Gastrocnemius medialis (tissue), 4 donors: ENCODE measurements at regions not wholly inside any gene's neighbourhood (a gene's known extent, or its start where the extent isn't known, plus 50 kb on each side); places are given as distances from the start of the nearest gene placed in this dataset.

Experiments used
- ATAC-seq, 2 donors: fragments of 150-250 bp; one replicate each; pipeline ENCODE4 v1.9.1; 2016
- DNase-seq, 2 donors: peaks; one replicate each; pipeline ENCODE4 v3.0.0-alpha.2; 2019
- H3K27ac ChIP-seq, 4 donors: fragments of 200-600 bp; sonication (generic); 1 replicate in 1 of 4; 2 replicates in 3 of 4; pipeline ENCODE4 v1.5.1; 2016 to 2018; ENCODE audit warnings: mild to moderate bottlenecking in 2 of 4, moderate library complexity in 1 of 4
- H3K27me3 ChIP-seq, 3 donors: fragments of 200-600 bp; sonication (generic) in 2 of 3; 1 replicate in 1 of 3; 2 replicates in 2 of 3; pipeline versions ENCODE4 v1.5.1 to v1.6.0; 2016 to 2019; ENCODE audit warnings: mild to moderate bottlenecking in 1 of 3, moderate library complexity in 1 of 3
- H3K36me3 ChIP-seq, 2 donors: fragments of 200-600 bp; sonication (generic) in 1 of 2; one replicate each; pipeline ENCODE4 v1.5.1; 2017 to 2018
- H3K4me1 ChIP-seq, 2 donors: fragments of 200-600 bp; sonication (generic) in 1 of 2; one replicate each; pipeline ENCODE4 v1.5.1; 2016 to 2017; ENCODE audit warnings: mild to moderate bottlenecking in 2 of 2
- H3K4me3 ChIP-seq, 4 donors: fragments of 200-600 bp; sonication (generic) in 3 of 4; 1 replicate in 1 of 4; 2 replicates in 3 of 4; pipeline ENCODE4 v1.5.1; 2016 to 2019; ENCODE audit warnings: mild to moderate bottlenecking in 2 of 4
- H3K9me3 ChIP-seq, 3 donors: fragments of 200-600 bp; sonication (generic) in 2 of 3; 1 replicate in 1 of 3; 2 replicates in 2 of 3; pipeline ENCODE4 v1.5.1; 2016 to 2019
- POLR2A ChIP-seq, 2 donors: fragments of 450-650 bp; IDR thresholded peaks; one replicate each; pipeline ENCODE4 v1.6.1; 2017; ENCODE audit warnings: antibody characterized with exemption in 2 of 2, mild to moderate bottlenecking in 2 of 2, moderate library complexity in 2 of 2
- in situ Hi-C, 4 donors: fragments of 200-750 bp; cut with MboI; loops; one replicate each; pipeline versions ENCODE4 v1.15.0 to v1.8.0; 2017; ENCODE audit warnings: low sequenced_read_pairs in 4 of 4
- intact Hi-C: fragments of 100-400 bp; cut with DNase I; formaldehyde crosslinking; loops from one replicate; pipeline ENCODE4 v1.15.1; 2023; ENCODE audit warnings: low total_unique reads
- TF ChIP-seq, protein P1 (sequence below), 5 experiments: fragments of 450-650 bp in 3 of 5; fragments of 200-600 bp in 2 of 5; sonication (generic) in 2 of 5; IDR thresholded peaks in 4 of 5; conservative IDR thresholded peaks in 1 of 5; 1 replicate in 4 of 5; 2 replicates in 1 of 5; pipeline ENCODE4 v1.5.1; 2016 to 2019; ENCODE audit warnings: antibody characterized with exemption in 5 of 5, mild to moderate bottlenecking in 3 of 5, moderate library complexity in 3 of 5

DNA sequence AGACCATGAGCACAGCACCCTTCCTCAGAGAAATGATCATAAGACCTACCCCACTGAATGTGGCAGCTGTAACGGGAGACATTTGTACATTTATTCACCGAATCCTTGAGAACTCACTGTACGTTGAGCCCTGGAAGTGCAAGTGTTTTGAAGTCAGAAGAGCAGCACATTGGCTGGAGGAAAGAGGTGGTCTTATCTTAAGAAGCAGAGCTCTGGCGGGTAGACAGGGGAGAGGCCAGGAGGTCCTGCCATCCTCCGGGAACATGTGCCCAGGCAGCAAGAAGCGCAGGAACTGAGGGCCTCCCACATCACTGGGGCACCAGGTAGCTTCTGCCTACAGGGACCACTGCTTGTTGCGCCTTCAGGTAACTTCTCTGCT, 169.2 kb upstream of the IRF2BP2 start:
- DNase-seq (no peak), ATAC-seq (no peak)
- Histone ChIP-seq H3K27ac (no peak overlapping the region), H3K4me1 (peaks cover 10 to 11% of the 10 kb centered on the region in 2 donors), H3K9me3 (no peaks in the 10 kb centered on the region), H3K27me3 (peaks cover 14 to 44% (median 18%) of the 10 kb centered on the region in 3 donors), H3K4me3 (no peak overlapping the region), H3K36me3 (no peaks in the 10 kb centered on the region)
- in situ Hi-C loops: no loop called here
- intact Hi-C loops: no loop called here
- TF ChIP-seq, protein P1, sequence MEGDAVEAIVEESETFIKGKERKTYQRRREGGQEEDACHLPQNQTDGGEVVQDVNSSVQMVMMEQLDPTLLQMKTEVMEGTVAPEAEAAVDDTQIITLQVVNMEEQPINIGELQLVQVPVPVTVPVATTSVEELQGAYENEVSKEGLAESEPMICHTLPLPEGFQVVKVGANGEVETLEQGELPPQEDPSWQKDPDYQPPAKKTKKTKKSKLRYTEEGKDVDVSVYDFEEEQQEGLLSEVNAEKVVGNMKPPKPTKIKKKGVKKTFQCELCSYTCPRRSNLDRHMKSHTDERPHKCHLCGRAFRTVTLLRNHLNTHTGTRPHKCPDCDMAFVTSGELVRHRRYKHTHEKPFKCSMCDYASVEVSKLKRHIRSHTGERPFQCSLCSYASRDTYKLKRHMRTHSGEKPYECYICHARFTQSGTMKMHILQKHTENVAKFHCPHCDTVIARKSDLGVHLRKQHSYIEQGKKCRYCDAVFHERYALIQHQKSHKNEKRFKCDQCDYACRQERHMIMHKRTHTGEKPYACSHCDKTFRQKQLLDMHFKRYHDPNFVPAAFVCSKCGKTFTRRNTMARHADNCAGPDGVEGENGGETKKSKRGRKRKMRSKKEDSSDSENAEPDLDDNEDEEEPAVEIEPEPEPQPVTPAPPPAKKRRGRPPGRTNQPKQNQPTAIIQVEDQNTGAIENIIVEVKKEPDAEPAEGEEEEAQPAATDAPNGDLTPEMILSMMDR (IDR thresholded peaks at IDR 0.05 in 4 of 5, conservative IDR thresholded peaks at IDR 0.05 in 1 of 5): no peak
- no peak for TF ChIP-seq POLR2A (IDR thresholded peaks at IDR 0.05)

DNA sequence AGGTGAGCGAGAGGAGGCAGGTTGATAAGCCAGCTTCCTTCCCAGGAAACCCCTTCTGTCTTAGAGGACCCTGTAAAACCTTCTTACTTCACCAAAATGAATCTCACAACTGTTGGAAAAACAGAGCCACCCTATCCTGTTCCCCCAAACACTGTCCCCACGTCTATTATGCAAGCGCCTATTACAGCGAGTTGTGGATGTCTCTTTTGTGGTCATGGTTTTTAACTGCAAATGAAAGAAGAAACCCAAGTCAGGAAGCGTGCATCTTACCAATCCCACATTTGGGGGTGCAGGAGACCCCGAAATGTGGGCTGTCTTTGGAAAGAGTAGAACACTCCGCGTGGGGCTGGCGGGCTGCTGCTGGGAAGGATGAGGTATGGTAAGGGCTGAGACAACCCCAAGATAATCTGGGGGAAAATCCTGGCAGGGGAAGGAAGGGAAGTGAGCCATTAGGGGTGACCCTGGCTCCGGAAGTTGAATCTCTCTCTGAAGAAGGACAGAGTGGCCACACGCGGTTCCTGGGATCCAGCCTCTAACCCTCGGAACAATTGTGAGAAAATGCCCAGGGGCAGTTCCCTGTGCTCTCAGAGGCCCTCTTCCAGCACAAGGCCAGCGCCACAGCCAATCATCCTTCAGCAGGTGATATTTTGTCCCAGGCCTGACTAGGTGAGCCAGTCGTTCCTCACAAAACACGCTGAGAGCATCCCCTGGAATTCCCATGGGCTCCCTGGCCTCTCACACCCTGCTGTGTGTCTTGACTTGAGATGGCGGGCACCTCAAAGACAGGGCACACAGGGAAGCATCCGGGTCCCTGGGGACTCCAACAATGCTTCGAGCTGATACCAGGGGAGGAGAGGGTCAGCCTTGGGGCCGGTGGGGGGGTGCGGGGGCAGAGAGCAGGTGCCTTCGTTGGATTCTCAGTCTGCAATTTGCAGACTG, 168.5 kb upstream of the IRF2BP2 start:
- DNase-seq (no peak), ATAC-seq (no peak)
- intact Hi-C loops (no loop called here), in situ Hi-C loops (no loop called here)
- Histone ChIP-seq H3K4me3 (no peak overlapping the region), H3K27me3 (peaks cover 14 to 44% (median 18%) of the 10 kb centered on the region in 3 donors), H3K9me3 (no peaks in the 10 kb centered on the region), H3K36me3 (no peaks in the 10 kb centered on the region), H3K27ac (no peak overlapping the region), H3K4me1 (peaks cover 10 to 11% of the 10 kb centered on the region in 2 donors)
- TF ChIP-seq, protein P1 (IDR thresholded peaks at IDR 0.05 in 4 of 5, conservative IDR thresholded peaks at IDR 0.05 in 1 of 5): no peak
- no peak for TF ChIP-seq POLR2A (IDR thresholded peaks at IDR 0.05)

DNA sequence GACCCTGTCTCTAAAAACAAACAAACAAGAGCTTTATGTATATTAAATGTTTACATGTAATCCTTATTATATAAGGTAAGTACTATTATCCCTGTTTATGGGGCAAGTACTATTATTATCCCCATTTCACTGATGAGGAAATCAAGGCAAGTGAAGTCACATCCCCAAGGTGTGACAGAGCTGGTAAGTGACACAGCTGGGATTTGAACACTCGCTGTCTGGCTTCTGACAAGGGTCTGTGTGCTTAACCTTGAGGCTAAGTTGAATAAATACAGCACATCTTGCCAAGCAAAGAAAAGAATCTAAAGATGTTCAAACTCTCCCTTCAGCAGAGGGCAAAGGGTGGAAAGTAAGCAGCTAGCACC, 167.9 kb upstream of the IRF2BP2 start:
- ATAC-seq (no peak), DNase-seq (no peak)
- no peaks in the 10 kb centered on the region for H3K9me3 ChIP-seq
- no peak overlapping the region for H3K27ac ChIP-seq
- no peaks in the 10 kb centered on the region for H3K36me3 ChIP-seq
- H3K4me1 ChIP-seq: peaks cover 10 to 12% of the 10 kb centered on the region in 2 donors
- in situ Hi-C loops (no loop called here), intact Hi-C loops (no loop called here)
- no peak for TF ChIP-seq POLR2A (IDR thresholded peaks at IDR 0.05)
- TF ChIP-seq, protein P1 (IDR thresholded peaks at IDR 0.05 in 4 of 5, conservative IDR thresholded peaks at IDR 0.05 in 1 of 5): no peak
- no peak overlapping the region for H3K4me3 ChIP-seq
- H3K27me3 ChIP-seq: peaks cover 14 to 44% (median 18%) of the 10 kb centered on the region in 3 donors

DNA sequence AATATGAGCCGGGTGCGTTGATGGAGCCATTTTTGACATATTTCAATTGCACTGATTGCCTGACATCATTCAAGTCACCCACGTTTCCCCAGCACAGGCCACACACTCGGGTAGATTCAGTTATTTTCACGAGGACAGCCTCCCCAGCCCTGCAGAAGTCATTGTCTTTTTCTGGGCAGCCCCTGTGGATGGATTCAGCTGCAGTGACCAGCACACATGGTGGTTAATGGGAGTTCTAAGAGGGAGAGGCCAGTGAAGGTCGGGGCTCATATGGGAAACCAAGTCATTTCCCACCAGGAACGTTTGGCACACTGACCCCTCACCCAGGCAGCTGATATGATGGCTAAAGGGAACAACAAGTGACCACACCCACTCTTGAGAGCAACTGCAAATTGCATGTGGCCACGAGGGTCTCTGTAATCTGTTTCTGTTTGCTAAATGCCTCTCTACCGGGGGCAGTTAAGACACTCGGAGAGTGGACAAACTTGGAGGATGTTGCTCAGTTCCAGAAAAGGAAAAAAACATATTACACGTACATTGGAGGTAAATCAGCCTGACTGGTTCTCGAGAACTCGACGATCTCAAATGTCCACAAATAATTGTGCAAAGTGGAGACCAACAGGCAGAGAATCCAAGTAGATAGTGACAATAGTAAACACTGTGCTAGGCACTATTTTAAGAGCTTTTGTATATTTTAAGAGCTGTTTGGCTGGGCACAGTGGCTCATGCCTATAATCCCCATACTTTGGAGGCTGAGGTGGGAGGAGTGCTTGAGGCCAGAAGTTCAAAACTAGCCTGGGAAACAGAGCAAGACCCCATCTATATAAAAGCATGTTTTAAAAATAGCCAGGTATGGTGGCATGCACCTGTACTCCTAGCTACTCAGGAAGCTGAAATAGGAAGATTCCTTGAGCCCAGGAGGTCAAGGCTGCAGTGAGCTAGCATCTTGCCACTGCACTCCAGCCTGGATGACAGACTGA, 167.2 kb upstream of the IRF2BP2 start:
- TF ChIP-seq, protein P1 (IDR thresholded peaks at IDR 0.05 in 4 of 5, conservative IDR thresholded peaks at IDR 0.05 in 1 of 5): no peak
- no peak for TF ChIP-seq POLR2A (IDR thresholded peaks at IDR 0.05)
- no peak for ATAC-seq
- Histone ChIP-seq H3K27ac (no peak overlapping the region), H3K9me3 (no peaks in the 10 kb centered on the region), H3K4me1 (peaks cover 17 to 18% of the 10 kb centered on the region in 2 donors), H3K27me3 (peaks cover 14 to 44% (median 18%) of the 10 kb centered on the region in 3 donors), H3K36me3 (no peaks in the 10 kb centered on the region), H3K4me3 (no peak overlapping the region)
- in situ Hi-C loops: no loop called here
- intact Hi-C loops: no loop called here
- DNase-seq: no peak
